ENCODE measurements at regions not wholly inside any gene's neighbourhood (a gene's known extent, or its start where the extent isn't known, plus 50 kb on each side); places are given as distances from the start of the nearest gene placed in this dataset.

DNA sequence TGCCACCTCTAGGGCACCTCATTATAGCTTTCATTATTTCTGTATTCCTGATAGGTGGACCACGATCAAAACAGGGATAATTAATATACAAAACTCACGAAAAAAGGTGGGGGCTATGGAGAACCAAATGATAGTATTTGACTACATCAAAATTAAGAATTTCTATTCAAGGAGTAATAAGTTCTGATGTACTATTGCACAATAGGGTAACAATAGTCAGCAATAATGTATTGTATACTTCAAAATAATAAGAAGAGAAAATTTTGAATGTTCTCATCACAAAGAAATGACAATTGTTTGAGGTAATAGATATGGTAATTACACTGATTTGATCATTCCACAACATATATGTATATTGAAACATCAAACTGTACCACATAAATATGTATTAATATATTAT lies 327.3 kb upstream of the TRAM1L1 start (continued):
- TF ChIP-seq, protein P1, sequence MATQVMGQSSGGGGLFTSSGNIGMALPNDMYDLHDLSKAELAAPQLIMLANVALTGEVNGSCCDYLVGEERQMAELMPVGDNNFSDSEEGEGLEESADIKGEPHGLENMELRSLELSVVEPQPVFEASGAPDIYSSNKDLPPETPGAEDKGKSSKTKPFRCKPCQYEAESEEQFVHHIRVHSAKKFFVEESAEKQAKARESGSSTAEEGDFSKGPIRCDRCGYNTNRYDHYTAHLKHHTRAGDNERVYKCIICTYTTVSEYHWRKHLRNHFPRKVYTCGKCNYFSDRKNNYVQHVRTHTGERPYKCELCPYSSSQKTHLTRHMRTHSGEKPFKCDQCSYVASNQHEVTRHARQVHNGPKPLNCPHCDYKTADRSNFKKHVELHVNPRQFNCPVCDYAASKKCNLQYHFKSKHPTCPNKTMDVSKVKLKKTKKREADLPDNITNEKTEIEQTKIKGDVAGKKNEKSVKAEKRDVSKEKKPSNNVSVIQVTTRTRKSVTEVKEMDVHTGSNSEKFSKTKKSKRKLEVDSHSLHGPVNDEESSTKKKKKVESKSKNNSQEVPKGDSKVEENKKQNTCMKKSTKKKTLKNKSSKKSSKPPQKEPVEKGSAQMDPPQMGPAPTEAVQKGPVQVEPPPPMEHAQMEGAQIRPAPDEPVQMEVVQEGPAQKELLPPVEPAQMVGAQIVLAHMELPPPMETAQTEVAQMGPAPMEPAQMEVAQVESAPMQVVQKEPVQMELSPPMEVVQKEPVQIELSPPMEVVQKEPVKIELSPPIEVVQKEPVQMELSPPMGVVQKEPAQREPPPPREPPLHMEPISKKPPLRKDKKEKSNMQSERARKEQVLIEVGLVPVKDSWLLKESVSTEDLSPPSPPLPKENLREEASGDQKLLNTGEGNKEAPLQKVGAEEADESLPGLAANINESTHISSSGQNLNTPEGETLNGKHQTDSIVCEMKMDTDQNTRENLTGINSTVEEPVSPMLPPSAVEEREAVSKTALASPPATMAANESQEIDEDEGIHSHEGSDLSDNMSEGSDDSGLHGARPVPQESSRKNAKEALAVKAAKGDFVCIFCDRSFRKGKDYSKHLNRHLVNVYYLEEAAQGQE (IDR thresholded peaks at IDR 0.05; ENCODE audit: low read depth) = no peak
- TF ChIP-seq ZFX (IDR thresholded peaks at IDR 0.05) (no peak), ZNF274 (IDR thresholded peaks at IDR 0.05; ENCODE audit: low read depth, low read length) (no peak), MAX (IDR thresholded peaks at IDR 0.05) (no peak), EGR1 (IDR thresholded peaks at IDR 0.05; ENCODE audit: low read depth) (no peak), SRF (IDR thresholded peaks at IDR 0.05; ENCODE audit: low read depth) (no peak), SP1 (IDR thresholded peaks at IDR 0.05; ENCODE audit: low read depth) (no peak), RAD21 (IDR thresholded peaks at IDR 0.05; ENCODE audit: low read depth) (no peak), ELF1 (IDR thresholded peaks at IDR 0.05; ENCODE audit: borderline replicate concordance, low read depth) (no peak)

DNA sequence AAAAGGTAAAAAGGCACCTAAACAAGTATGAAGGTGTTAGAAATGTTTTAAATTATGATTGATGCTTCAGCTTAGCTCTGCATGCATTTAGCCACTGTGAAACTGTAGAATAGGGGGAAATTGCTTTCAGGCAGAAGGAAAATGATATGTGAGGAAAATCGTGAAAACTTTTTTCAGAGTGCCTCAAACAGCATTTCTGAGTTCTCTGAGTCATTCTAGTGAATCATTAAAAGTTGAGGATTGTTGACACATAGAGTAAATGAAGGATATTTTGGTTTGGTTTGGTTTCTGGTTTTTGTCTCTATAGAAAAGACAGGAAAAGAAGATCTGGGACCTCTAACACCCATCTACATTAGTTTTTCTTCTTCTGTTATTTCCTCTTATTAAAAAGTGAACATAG lies 332.5 kb upstream of the TRAM1L1 start:
- Histone ChIP-seq H3K4me1 (ENCODE audit: control insufficient read depth in 1 of 2, insufficient read depth in 2 of 2, low read length in 2 of 2) (no peaks in the 10 kb centered on the region), H3K27me3 (ENCODE audit: insufficient read depth, low read length) (no peaks in the 10 kb centered on the region), H4K20me1 (ENCODE audit: insufficient read depth) (no peaks in the 10 kb centered on the region), H3K9me3 (ENCODE audit: control insufficient read depth in 1 of 2, insufficient read depth in 1 of 2, low read depth in 1 of 2, low read length in 2 of 2) (no peaks in the 10 kb centered on the region), H2AFZ (ENCODE audit: low read depth, low read length, poor library complexity, severe bottlenecking) (no peak overlapping the region), H3K79me2 (ENCODE audit: insufficient read depth, low read length) (no peaks in the 10 kb centered on the region), H3K4me3 (replicated peaks in 1 of 2; ENCODE audit: low read depth in 1 of 2, low read length in 2 of 2) (no peak overlapping the region), H3K36me3 (ENCODE audit: control insufficient read depth in 1 of 2, insufficient read depth in 2 of 2, low read length in 2 of 2) (no peaks in the 10 kb centered on the region), H3K4me2 (ENCODE audit: low read length) (no peak overlapping the region), H3K27ac (ENCODE audit: low read depth, low read length) (no peak overlapping the region), H3K9me2 (ENCODE audit: insufficient read depth) (no peaks in the 10 kb centered on the region), H3K9ac (ENCODE audit: low read length) (no peak overlapping the region)
- ChIA-PET CTCF (no interaction called here), RAD21 (ENCODE audit: low non-redundant PET in 1 of 2, low total read pairs in 2 of 2, uncharacterized antibody in 2 of 2, unreplicated experiment in 2 of 2) (no interaction called here), POLR2A (no interaction called here)
- intact Hi-C loops (cut with micrococcal nuclease) = no loop called here
- DNase-seq (ENCODE audit: low read depth, low spot score) (no peak), ATAC-seq (no peak)
- TF ChIP-seq JUND (IDR thresholded peaks at IDR 0.05) (no peak), CBX3 (IDR thresholded peaks at IDR 0.05; ENCODE audit: low read depth) (no peak), CEBPB (IDR thresholded peaks at IDR 0.05; ENCODE audit: low read depth) (no peak), ZNF274 (IDR thresholded peaks at IDR 0.05; ENCODE audit: low read depth, low read length) (no peak), YY1 (IDR thresholded peaks at IDR 0.05; ENCODE audit: extremely low read depth, insufficient replicate concordance, low read depth, low read length) (no peak), EZH2phosphoT487 (IDR thresholded peaks at IDR 0.05; ENCODE audit: borderline replicate concordance) (no peak), SRF (IDR thresholded peaks at IDR 0.05; ENCODE audit: low read depth) (no peak), ZFX (IDR thresholded peaks at IDR 0.05) (no peak), EGR1 (IDR thresholded peaks at IDR 0.05; ENCODE audit: low read depth) (no peak)
- TF ChIP-seq, protein P2, sequence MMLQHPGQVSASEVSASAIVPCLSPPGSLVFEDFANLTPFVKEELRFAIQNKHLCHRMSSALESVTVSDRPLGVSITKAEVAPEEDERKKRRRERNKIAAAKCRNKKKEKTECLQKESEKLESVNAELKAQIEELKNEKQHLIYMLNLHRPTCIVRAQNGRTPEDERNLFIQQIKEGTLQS (IDR thresholded peaks at IDR 0.05) = no peak
- BruUV-seq (replicated peaks) = no TSS peak

Measured in HCT116 (cell line).